WTC11 (cell line): ENCODE measurements at regions not wholly inside any gene's neighbourhood (a gene's known extent, or its start where the extent isn't known, plus 50 kb on each side); places are given as distances from the start of the nearest gene placed in this dataset.

Experiments
- MAX ChIP-seq: sonication (generic); formaldehyde crosslinking; IDR thresholded peaks from 2 replicates; pipeline ENCODE4 v1.8.0; 2022; ENCODE audit warnings: mild to moderate bottlenecking, missing genetic modification reagents
- RELA ChIP-seq: sonication (generic); formaldehyde crosslinking; IDR thresholded peaks from 2 replicates; pipeline ENCODE4 v1.8.1; 2022; ENCODE audit warnings: missing genetic modification reagents, mild to moderate bottlenecking, borderline replicate concordance
- ZBTB21 ChIP-seq: sonication (generic); formaldehyde crosslinking; IDR thresholded peaks from 2 replicates; pipeline ENCODE4 v1.8.1; 2023; ENCODE audit warnings: mild to moderate bottlenecking, missing genetic modification reagents, borderline replicate concordance

DNA sequence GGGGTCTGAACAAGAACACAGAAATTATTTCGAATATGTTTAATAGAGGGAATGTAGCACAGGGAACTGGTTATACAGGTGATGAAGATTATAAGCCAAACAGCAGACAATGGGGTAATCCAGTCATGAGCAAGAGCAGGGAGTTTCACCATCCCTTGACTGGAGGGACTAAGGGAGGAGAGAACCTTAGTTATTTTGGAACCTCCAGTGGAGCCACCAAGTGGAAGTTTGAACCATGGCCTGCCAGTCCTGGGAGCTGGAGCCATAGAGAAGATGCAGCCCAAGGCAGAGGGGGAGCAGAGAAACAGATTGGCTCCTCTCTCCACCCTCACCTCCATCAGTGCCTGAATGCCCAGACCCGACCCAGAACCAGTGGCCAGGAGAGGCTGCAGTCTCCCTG lies 264.6 kb upstream of the RASGEF1B start:
- TF ChIP-seq RELA (CRISPR knock-in tag): no peak
- TF ChIP-seq ZBTB21: no peak
- no peak for TF ChIP-seq MAX (CRISPR knock-in tag)
